Right lobe of liver (tissue), 6 donors: ENCODE measurements at regions not wholly inside any gene's neighbourhood (a gene's known extent, or its start where the extent isn't known, plus 50 kb on each side); places are given as distances from the start of the nearest gene placed in this dataset.
"Not testable (repeated sequence)": the region's sequence is repeated elsewhere in the genome, so short reads cannot be mapped to it uniquely, and the experiment has no call there.

Experiments
- ATAC-seq, 4 donors: fragments of 200-7000 bp; cut with Tn5 transposase; one replicate each; pipeline ENCODE4 v1.9.1; 2020; ENCODE audit warnings: mild to moderate bottlenecking in 4 of 4, moderate library complexity in 4 of 4
- DNase-seq, 3 donors: peaks; one replicate each; pipeline ENCODE4 v3.0.0-alpha.2; 2020
- H3K27ac ChIP-seq, 3 donors: fragments of 200-600 bp; one replicate each; pipeline ENCODE4 v1.8.0; 2022
- H3K27me3 ChIP-seq, 2 donors: fragments of 200-600 bp; one replicate each; pipeline ENCODE4 v1.8.0; 2022
- H3K36me3 ChIP-seq, 4 donors: fragments of 200-600 bp; sonication (generic) in 1 of 4; one replicate each; pipeline versions ENCODE4 v1.5.1 to v1.8.0; 2017 to 2022; ENCODE audit warnings: control low read depth in 1 of 4
- H3K4me1 ChIP-seq, 4 donors: fragments of 200-600 bp; sonication (generic) in 1 of 4; one replicate each; pipeline versions ENCODE4 v1.5.1 to v1.8.0; 2017 to 2022; ENCODE audit warnings: control low read depth in 1 of 4
- H3K4me3 ChIP-seq, 3 donors: fragments of 200-600 bp; one replicate each; pipeline ENCODE4 v1.8.0; 2022
- H3K9me3 ChIP-seq, 4 donors: fragments of 200-600 bp; sonication (generic) in 1 of 4; one replicate each; pipeline versions ENCODE4 v1.5.1 to v1.8.0; 2017 to 2022; ENCODE audit warnings: control low read depth in 1 of 4
- WGBS: methylation state at CpG from one replicate; pipeline ENCODE4 v1.1.6; 2018; ENCODE audit warnings: low coverage, low lambda C conversion rate; ENCODE audit not compliant: insufficient coverage; ENCODE audit errors: missing lambda C conversion rate; 5-methylcytosine and 5-hydroxymethylcytosine counted together
- intact Hi-C, 2 donors: fragments of 100-400 bp; cut with DNase I; formaldehyde crosslinking; loops; one replicate each; pipeline versions ENCODE4 v1.11.2 to v1.14.1; 2022
- donor health status: DM: no; HTN: yes; CAD: no.
- donor health status: DM: no; HTN: no; CAD: no.
- donor health status: DM: no; HTN: no; CAD: no.
- donor health status: DM: no; HTN: yes; CAD: no.
- donor health status: DM: no; HTN: yes; CAD: no.

GRCh38 chr21:6068098-6068831 lies 4453.1 kb upstream of the TPTE start:
- H3K9me3 ChIP-seq, H3K36me3 ChIP-seq, H3K4me3 ChIP-seq, intact Hi-C loops, H3K27ac ChIP-seq, ATAC-seq, H3K27me3 ChIP-seq, H3K4me1 ChIP-seq, DNase-seq: not testable (repeated sequence)
- WGBS, result no CpG with 5 or more reads among the region's 31 CpGs

DNA sequence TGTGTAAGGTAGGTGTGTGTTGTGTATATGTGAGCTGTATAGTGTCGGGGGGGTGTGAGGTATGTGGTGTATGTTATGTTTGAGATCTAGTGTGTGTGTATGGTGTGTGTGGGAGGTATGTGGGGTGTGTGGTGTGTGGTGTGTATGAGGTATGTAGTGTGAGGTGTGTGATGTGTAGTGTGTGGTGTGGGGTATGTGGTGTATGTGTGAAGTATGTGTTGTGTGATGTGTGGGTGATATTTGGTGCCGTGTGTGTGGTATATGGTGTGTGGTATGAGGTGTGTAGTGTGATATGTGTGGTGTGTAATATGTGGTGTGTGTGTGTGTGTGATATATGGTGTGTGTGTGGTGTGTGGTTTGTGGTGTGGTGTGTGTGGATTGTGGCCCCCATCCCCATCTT lies 4451.2 kb upstream of the TPTE start:
- H3K4me3 ChIP-seq, H3K27ac ChIP-seq, H3K27me3 ChIP-seq, intact Hi-C loops, H3K9me3 ChIP-seq, ATAC-seq, H3K4me1 ChIP-seq, H3K36me3 ChIP-seq: not testable (repeated sequence)
- DNase-seq, result peak in 1 of 3 donors; percentile 1
- WGBS, result 90% methylated on average over 1 of the region's 2 CpGs

DNA sequence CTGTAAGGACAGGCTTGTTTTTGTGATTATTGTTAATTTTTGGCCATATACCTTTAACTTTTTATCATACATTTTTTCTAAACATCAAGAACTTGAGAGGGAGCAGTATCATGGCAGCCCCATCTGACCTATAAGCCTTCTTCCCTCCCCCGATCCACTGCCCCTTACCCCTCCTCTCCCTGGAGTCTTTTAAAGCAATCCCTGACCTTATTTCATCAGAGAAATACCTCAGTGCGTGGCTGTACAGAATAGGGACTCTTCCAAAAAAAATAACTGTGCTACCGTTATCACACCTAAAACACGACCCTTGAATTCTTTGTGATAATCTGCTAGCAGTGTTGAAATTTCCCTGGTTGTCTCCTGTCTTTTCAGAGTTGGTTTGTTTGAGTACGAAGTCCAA lies 4448.7 kb upstream of the TPTE start:
- intact Hi-C loops, H3K27ac ChIP-seq, H3K4me3 ChIP-seq, H3K27me3 ChIP-seq, H3K36me3 ChIP-seq, H3K4me1 ChIP-seq, H3K9me3 ChIP-seq, DNase-seq: not testable (repeated sequence)
- no CpG with 5 or more reads among the region's 5 CpGs for WGBS
- ATAC-seq, result peak; percentile 51 to 75 (median 66)

DNA sequence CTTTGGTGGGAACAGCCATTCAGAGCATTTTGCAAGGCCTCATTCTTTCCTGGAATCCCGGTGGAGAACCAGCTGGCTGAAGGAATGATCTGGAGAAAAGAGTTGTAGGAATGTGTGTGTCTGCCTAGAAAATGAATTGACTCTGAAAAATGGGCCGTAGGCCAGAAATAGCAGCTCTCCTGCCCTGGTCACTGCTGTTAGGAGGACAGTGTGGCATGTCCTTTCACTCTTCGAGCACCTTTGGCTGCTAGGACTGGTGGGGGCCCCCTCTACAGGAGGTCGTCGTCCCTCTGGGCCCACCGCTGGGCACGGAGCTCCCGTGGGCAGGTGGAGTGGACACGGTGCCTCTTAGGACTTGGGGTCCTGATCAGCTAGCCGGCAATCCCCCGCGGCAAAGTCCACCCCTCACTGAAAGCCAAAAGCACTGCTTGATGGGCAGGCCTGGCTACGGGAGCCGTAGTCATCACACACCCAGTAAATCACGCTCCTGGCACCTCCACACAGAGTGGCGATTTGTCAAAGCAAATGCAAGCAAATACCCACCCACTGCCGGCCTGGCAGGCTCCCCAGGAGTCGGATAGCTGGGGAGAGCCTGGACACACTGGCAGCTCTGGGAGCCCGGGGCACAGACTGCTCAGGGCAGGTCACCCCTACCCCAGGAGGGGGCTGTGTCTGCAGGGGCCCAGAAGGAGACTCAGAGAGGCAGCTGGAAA lies 4447.2 kb upstream of the TPTE start:
- DNase-seq, H3K36me3 ChIP-seq, H3K9me3 ChIP-seq, H3K27ac ChIP-seq, intact Hi-C loops, H3K27me3 ChIP-seq, H3K4me3 ChIP-seq, H3K4me1 ChIP-seq: not testable (repeated sequence)
- ATAC-seq, result peak; percentile 67 to 77 (median 72)
- no CpG with 5 or more reads among the region's 19 CpGs for WGBS

DNA sequence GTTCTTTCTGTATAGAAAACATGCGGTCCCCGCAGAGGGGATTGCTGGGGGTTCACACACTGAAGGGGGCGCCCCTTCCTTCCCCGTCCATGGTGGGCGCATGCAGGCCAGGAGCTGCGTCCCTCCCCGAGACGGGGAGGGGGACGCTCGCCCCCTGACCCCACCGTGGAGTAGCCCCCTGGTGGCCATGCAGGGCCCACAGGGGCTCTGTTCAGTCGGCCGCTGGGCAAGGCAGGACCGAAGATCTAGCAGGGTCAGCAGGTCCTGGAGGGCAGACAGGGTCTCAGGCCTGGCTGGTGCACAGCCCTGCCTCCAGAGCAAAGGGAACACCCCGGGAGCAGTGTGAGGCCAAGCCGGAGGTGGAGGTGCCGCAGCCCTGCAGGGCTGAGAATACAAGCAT lies 4446.4 kb upstream of the TPTE start:
- H3K9me3 ChIP-seq, H3K27ac ChIP-seq, DNase-seq, H3K4me3 ChIP-seq, H3K4me1 ChIP-seq, H3K27me3 ChIP-seq, intact Hi-C loops, H3K36me3 ChIP-seq: not testable (repeated sequence)
- no CpG with 5 or more reads among the region's 17 CpGs for WGBS
- peak in 3 of 4 donors; percentile 1 to 7 (median 6) for ATAC-seq

DNA sequence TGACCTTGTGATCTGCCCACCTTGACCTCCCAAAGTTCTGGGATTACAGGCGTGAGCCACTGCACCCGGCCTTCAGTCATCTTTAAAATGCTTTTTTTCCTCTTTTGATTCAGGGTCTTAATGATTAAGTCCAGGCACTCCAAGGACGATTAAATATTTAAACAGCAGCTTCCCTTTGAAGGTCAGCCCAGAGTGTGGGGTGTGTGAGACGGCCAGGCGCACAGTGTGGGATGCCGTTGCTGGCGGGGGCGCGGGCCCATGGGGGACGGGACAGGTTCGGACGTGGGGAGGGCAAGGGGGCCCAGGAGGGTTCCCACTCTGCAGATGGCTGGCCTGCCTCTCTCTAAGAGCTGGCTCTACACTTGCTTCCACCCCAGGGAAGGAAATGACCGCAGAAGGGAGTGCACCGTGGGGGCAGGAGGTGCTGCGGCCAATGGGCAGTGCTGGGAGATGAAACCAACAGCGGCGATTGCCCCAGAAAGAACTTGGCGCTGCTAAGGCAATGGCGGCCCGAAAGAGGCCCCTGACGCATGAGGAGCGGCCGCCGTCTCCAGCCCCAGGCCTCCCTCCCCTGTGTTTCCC lies 4445.7 kb upstream of the TPTE start:
- H3K9me3 ChIP-seq, H3K36me3 ChIP-seq, ATAC-seq, H3K4me1 ChIP-seq, DNase-seq, H3K27me3 ChIP-seq, H3K27ac ChIP-seq, intact Hi-C loops, H3K4me3 ChIP-seq: not testable (repeated sequence)
- WGBS, result no CpG with 5 or more reads among the region's 24 CpGs

- ATAC-seq, H3K27me3 ChIP-seq, H3K4me1 ChIP-seq, H3K36me3 ChIP-seq, H3K4me3 ChIP-seq, H3K27ac ChIP-seq, DNase-seq, intact Hi-C loops, H3K9me3 ChIP-seq: not testable (repeated sequence)
- WGBS, result no CpG with 5 or more reads among the region's 12 CpGs
Measured at GRCh38 chr21:6077358-6077757, 4444.0 kb upstream of the TPTE start.

GRCh38 chr21:6078902-6079301 lies 4442.5 kb upstream of the TPTE start:
- H3K27ac ChIP-seq, H3K4me1 ChIP-seq, H3K9me3 ChIP-seq, H3K36me3 ChIP-seq, ATAC-seq, H3K27me3 ChIP-seq, H3K4me3 ChIP-seq, intact Hi-C loops: not testable (repeated sequence)
- peak in 1 of 3 donors; percentile 4 for DNase-seq
- WGBS, result 40% methylated on average over 1 of the region's 12 CpGs

- peak; percentile 42 to 72 (median 50) for ATAC-seq
- H3K27me3 ChIP-seq, H3K4me1 ChIP-seq, H3K27ac ChIP-seq, H3K4me3 ChIP-seq, intact Hi-C loops, DNase-seq, H3K36me3 ChIP-seq, H3K9me3 ChIP-seq: not testable (repeated sequence)
- WGBS, result no CpG with 5 or more reads among the region's 34 CpGs
Measured at GRCh38 chr21:6080941-6081655, 4440.3 kb upstream of the TPTE start.

DNA sequence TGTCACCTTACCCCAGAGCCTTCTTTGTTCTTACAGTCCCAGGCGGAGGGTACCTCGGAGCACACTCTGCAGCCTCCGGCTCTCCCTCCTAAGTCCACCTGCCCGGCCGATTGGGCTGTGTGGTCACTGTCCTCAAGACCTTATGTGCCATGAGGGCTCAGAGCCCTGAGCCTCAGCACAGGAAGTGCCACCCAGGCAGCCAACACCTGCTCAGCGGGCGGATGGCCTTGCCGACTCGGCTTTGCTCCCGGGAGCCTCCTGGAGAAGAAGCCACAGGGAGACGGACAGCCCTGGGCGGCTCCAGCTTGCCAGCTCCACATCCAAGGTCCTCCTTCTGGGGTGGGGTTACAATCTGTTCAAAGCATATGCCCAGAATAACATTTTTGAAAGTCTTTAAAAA lies 4439.2 kb upstream of the TPTE start:
- ATAC-seq, H3K27ac ChIP-seq, H3K9me3 ChIP-seq, intact Hi-C loops, H3K27me3 ChIP-seq, H3K36me3 ChIP-seq, DNase-seq, H3K4me3 ChIP-seq, H3K4me1 ChIP-seq: not testable (repeated sequence)
- no CpG with 5 or more reads among the region's 12 CpGs for WGBS

GRCh38 chr21:6083574-6084120 lies 4437.7 kb upstream of the TPTE start:
- H3K4me3 ChIP-seq, H3K27ac ChIP-seq, H3K36me3 ChIP-seq, H3K9me3 ChIP-seq, H3K27me3 ChIP-seq, H3K4me1 ChIP-seq, ATAC-seq, intact Hi-C loops, DNase-seq: not testable (repeated sequence)
- no CpG with 5 or more reads among the region's 10 CpGs for WGBS
